HG03571 (cell line): ENCODE measurements at regions not wholly inside any gene's neighbourhood (a gene's known extent, or its start where the extent isn't known, plus 50 kb on each side); places are given as distances from the start of the nearest gene placed in this dataset.
"Not testable (repeated sequence)": the region's sequence is repeated elsewhere in the genome, so short reads cannot be mapped to it uniquely, and the experiment has no call there.

ENCODE experiments used
- ATAC-seq: cut with Tn5 transposase; IDR thresholded peaks from one replicate; pipeline ENCODE4 v1.9.1; 2021; ENCODE audit not compliant: unreplicated experiment

DNA sequence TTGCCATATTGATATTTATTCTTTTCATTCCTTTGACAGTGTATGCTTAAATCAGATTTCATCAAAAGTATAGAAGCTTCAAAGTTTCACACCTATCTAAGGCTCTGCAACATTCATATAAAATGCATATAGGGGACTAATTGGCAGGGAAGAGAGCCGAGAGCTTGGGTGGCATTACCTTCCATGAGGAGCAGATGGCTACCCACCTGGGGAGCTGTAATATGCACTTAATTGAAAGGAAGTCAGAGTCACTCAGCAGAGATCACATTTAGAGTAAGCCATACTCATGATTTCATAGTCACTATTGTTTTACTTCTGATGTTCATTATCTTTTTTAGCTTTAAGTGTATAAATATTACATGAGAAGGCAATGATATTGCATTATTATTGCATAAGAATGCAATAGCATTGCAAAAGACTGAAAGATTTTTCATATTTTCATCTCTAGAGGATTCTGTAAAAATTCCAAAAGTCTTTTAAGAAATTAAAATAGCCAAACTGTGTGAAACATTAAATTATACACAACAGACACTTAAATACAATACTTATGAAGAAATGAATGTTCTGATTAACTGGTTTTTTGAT is 1305.2 kb downstream of the EPHA7 start:
- no peak for ATAC-seq

DNA sequence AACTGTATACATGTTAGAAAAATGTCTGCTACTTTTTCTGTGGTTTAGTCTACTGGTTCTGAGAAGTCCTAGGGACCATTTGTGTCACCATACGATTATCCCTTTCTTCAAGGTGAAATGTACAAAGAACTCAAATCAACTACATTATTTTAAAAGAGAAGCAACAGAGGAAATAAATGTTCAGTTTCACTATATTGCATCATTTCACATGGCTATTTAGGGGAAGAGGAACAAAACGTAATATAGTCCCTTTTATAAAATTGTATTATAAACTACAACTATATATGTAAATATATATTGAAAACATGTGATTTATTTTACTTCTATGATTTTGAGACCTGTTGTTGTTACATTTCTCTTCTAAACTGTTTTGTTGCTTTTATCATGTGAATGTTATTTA is 1308.0 kb downstream of the EPHA7 start:
- no peak for ATAC-seq

DNA sequence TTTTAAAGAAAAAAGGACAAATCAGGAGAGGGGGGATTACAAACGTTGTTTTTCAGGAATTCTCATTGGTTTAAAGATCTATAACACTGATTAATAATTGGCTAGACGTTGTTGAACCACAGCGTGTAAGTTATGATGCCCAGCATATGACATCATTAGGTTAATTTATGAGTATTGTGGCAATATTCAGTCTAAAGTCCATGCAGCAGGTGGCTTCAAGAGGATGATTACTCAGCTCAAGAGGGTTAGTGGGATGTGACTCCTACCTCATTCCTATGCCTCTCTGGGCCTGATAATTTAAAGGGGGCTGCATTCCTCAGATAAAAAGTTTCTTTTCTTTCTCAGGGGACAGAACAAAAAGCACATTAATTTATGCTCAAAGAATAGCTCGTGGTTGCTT is 1309.0 kb downstream of the EPHA7 start:
- no peak for ATAC-seq

DNA sequence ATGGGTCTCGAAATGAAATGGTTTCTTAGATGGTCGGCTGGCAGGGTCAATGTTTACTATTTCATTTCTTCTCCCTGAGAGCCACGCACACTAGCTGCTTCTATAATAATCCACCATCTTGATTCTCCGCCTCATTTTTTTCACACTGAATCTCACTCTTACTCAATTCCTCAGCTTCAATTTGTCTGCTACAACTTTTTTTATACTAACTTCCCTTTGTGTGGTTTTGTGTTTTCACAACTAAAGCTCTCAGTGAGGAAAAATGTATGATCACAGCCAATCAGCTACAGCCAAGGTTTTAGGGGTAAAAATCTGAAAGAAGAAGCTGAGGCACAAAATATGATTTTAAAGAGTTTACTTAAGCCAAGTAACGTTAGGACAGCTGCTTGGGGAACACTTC is 1309.4 kb downstream of the EPHA7 start:
- ATAC-seq = no peak

DNA sequence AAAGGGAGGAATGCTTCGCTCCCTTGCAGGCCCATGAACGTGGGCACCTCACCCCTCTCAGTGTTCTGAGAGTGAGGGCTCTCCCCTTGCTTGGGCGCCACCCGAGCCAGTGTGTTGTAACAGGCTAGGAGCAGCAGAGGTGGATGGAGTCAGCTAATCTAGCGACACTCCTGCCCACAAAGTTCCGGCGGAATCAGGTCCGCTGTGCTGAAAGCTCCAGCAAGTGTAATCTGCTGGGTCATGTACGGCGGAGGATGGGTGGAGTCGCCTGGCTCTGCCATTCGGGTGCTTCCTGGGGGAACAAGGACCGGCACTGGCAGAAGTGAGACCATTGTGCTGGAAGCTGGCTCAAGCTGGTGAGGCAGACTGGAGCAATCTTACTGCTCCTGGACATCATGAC is 1310.1 kb downstream of the EPHA7 start:
- ATAC-seq = no peak

DNA sequence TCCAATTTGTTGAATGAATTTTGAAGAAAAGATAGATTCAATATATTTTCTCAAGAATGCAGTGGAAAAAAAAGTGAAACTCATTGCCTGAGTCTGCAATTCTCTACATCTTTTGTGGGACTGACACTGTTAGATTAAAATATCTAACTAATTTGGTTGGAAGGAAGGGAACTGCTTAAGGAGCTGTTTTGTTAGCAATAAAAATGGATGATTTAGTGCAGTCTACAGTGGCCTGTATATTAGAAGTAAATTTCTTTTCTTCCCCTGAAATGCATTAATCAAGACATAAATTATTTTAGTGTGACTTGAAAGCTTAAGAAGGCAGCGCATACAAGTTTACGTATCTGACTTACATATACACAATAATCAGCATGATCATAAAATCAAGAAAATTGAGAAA is 1332.6 kb downstream of the EPHA7 start:
- no peak for ATAC-seq

DNA sequence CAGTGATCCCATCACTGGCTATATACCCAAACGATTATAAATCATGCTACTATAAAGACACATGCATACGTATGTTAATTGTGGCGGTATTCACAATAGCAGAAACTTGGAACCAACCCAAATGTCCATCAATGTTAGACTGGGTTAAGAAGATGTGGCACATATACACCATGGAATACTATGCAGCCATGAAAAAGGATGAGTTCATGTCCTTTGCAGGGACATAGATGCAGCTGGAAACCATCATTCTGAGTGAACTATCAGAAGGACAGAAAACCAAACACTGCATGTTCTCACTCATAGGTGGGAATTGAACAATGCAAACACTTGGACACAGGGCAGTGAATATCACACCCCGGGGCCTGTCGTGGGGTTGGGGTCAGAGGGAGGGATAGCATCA is 1335.4 kb downstream of the EPHA7 start:
- ATAC-seq = not testable (repeated sequence)

DNA sequence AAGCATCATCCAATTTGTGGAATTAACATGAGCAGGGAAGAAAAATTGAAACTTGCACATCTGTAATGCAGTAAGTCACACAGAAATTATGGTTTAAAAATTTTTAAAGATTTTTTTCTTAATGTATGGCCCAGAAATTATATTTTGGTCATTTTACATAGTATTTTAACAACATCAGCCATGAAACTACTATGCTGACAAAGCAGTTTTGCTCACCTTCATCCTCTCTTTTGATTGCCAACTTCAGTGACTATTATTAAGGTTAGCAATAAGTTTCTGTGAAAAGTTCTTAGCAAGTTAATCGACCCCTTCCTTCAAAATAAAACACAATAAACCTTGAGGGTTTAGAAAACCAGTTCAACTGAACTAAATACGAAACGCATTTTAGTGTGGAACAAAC is 1347.0 kb downstream of the EPHA7 start:
- ATAC-seq = no peak

DNA sequence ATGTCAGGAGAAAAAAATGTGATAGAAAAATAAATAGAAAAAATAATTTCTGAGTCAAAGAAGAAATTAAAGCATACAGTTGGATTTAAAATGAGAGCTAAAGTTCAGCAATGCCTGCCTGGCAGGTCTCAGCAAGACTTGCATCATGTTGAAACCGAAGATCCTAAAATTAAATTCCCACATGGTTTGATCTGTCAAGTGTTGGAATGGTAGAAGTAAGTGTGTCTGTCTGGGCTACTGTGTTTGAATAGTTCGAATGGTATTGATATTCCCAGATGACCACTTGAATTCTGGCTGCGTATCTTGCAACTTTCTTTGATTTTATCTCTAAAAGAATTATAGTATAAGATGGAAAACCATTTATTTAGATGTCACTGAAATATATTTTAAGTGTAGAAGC is 1349.6 kb downstream of the EPHA7 start:
- ATAC-seq = no peak

DNA sequence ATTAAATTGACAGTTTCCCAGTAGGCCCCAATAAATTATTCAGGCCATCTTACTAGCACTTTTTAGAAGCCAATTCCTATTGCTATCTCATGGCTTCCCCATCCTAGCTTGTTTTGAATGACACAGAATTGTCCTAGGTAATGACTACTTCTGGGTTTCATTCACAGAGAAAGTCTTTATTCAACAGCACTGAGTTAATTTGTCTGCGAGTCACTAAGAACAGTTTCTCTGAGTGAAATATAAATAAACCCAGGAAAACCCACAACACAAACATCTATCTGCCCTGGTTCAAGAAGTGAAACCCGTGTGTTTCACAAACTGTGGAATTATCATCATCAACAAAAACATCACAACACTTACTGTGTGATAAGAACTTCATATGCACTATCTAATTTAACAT is 1366.8 kb downstream of the EPHA7 start:
- no peak for ATAC-seq

DNA sequence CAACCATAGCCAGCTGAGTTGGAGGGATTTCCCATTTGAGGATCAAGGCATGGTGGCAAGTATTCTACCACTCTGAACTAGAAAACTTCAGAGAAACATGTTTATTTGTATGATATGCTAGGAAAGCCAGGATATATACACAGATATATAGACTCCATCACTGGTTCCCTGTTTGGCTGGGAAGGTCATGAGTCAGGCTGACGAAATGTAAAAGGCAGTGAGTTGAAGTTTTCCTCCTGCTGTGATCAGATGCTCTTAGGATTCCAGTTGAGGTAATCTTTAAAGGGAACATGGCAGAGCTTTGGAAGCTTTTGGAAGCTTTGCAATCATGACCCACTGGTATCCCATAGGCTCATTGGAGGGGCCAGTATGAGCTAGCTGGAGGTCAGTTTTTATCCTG is 1369.1 kb downstream of the EPHA7 start:
- ATAC-seq = no peak

DNA sequence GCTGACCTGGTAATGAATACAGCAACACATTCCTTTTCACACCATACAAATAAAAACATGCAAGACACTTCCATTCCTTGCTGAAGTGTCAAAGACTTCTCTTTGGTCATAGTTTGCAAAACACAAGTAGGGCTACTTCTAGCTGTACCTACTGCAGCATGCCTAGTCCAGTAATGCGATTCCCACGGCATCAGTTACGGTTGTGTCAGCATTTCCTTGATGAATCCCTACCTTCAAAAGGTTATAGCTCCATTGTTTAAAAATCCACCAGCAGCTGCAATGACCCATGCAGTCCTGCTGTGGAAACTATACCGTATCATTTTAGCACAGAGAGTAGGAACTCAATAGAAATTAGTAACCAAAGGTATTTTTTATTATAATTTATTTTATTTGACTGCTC is 1371.5 kb downstream of the EPHA7 start:
- ATAC-seq = no peak

DNA sequence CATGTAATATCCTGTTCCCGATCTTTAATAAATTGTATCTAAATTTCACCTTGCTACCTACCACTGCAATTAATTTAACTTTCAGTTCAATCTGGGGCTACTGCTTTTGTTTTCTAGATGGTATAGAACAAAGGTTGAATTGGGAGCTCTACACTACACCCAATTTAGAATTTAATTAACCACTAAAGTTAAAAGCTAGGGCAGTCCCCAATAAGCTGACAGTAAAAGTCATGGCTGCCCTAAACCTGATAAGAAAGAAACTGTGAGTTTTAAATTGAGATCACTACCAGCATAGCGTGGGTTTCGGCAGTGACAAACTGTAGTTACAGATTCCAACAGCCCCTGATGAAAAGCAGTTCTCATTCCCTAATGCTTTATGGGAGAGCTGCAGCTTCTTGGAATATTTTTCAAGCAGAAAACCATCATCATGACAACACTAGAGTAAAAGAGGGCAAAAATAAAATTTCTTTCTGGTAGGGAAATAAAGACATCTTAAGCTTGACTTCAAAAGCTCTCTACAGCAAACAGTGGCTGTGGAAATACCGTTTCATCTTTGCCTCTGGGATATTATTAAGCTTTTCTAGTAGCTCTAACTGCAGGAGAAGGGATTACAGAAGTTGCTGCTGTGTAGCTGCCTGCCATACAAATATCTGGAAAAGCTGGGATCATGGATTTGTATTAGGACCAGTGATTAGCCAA is 1372.1 kb downstream of the EPHA7 start:
- no peak for ATAC-seq

DNA sequence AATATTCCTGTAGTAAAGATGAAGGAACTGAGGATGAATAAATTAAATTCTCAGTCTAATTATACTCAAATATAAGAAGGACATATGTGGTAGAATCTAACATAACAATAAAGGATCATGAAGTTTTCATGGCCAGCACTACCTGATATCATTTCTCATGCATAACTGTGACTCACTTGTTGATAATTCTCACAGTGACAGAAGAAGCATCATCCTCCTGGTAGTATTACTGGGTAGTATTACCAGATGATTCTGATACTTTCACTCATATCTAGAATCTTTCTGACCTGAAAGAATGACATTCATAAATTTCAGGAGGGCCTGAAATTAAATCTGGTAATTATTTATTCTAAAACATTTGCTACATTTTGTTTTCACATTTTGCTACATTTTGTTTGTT is 1375.0 kb downstream of the EPHA7 start:
- ATAC-seq = no peak

DNA sequence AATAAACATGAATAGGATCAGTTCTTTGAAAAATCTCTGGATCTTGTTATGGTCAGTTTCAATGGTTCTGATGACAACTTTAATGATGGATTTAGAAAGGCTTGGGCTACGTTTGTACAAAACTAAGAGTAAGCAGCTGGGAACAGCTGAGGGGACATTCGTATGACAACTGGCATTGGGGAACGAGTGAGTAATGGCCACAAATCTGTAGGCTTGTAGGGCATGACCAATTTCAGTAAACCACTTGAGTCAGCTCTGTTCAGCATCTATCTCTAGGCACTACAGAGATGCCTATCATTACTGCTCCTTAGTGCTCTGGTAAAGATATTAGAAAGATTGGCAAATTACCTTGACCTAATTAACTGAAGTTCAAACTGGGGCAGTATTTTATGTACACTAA is 1375.6 kb downstream of the EPHA7 start:
- ATAC-seq = no peak

DNA sequence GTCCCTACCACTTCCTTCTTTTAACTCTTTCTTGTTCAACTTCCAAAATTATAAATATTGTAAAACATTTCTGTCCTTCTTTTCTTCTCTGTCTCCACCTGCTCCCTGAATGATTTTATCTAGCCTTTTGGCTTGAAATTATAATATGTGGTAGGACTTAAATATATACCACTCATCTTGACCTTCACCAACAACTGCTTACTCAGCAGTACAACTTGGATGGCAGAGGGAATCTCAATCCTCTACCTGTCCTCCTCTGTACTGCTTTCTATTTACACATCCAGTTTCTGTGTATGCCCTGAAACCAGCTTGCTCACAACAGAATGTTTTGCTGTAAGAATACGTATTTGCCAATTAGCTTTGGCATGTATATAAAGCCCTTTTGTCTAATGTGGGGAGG is 1392.5 kb downstream of the EPHA7 start:
- ATAC-seq = no peak

DNA sequence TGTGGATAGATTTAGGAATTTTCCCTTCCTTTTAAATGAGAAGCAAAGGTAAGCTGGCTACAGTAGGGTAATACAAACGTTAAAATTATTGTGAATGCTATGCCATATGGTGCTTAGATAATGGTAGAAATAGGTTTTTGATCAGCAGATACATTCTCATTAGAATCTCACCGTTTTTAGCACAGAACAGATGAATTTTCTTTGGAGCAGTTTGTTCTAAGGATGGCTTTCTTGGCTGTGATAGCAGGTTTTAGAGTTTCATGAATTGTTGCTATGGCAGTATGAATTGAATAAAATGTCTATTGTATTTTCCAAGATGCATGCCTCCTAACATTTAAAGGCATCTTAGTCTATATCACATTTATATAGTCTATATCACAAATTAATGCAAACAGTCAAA is 1394.5 kb downstream of the EPHA7 start:
- ATAC-seq = no peak

DNA sequence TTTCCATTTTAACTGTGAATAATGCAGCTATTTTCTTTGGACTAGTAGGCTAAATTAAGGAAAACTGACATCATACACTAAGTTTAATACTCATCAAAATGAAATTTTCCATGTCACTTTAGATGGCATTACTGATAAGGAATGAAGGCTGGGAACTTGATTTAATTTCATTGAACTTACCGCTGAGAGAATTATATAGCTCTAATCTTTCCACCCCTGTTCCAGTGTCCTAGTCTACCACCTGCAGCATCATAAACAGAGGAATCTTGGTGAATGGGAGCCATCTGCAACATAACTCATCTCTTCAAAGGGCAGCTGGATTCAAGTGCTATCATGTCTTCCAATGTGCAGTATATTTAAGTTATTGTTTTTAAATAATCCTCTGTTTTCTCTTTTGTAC is 1395.2 kb downstream of the EPHA7 start:
- ATAC-seq = no peak

DNA sequence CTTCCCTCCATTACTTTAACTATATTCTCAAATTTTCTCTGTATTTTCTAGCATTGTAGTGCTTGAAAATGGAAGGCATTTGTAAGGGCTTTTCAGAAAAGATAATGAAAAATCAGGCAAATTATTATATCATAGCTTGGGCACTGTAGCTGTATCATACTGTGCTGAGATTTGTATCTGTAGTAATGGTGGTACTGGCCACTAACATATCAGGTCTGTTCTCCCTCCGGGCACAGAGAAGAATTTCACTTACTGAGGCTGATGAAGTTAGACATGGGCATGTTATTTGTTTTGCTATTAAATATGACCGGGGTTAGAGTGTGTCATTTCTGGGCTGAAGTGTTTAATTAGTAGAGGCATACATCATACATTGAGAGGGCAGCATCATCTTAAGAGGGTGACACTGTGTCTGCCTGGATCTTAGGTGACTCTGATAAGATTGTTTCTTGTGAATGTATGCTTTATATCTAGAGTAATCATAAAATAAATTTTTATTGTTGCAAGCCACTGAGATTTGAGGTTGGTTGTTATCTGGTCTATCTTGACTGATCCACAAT is 1395.9 kb downstream of the EPHA7 start:
- no peak for ATAC-seq

DNA sequence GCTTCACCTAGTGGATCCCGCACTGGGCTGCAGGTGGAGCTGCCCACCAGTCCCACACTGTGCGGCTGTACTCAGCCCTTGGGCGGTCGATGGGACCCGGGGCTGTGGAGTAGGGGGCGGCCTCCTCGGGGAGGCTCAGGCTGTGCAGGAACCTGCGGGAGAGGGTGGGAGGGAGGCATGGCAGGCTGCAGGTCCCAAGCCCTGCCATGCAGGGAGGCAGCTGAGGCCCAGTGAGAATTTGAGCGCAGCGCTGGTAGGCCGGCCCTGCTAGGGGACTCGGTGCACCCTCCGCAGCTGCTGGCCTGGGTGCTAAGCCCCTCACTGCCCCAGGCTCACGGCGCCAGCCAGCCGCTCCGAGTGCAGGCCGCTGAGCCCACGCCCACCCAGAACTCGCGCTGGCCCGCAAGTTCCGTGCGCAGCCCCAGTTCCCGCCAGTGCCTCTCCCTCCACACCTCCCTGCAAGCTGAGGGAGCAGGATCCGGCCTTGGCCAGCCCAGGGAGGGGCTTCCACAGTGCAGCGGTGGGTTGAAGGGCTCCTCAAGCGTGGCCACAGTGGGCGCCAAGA is 1407.6 kb downstream of the EPHA7 start:
- ATAC-seq = no peak

DNA sequence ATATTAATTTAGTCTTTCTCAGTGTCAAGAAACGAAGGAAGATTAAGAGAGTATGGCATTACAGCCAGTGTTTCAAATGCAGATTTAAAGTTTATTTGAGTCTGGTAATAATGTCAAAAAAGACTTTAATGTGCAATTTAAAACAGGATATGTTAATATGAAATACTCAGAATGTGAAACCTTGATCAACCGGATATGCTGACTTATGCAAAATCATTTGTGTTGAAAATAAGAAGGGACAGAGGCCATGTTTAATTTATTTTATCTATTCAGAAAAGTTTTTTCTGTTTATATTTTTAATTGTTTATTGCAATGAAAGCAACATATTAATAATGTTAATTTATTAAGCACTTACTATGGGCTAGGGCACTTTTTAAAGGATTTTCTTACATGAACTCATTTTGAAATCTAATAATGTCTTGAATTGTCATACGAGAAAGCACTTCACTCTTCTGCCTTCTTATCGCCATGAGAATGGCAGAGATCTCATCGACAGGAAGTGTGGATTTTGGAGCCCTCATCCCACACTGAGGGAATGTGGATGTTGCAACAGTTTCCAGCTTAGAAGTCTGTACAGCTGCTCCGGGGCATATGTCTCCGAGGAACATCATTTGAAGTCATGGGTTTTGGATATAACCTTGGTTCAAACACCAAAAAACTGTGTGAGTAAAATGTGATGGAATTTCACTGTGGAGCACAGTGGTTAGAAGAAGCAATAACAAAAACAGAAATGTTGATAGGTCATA is 1410.4 kb downstream of the EPHA7 start:
- ATAC-seq = no peak

DNA sequence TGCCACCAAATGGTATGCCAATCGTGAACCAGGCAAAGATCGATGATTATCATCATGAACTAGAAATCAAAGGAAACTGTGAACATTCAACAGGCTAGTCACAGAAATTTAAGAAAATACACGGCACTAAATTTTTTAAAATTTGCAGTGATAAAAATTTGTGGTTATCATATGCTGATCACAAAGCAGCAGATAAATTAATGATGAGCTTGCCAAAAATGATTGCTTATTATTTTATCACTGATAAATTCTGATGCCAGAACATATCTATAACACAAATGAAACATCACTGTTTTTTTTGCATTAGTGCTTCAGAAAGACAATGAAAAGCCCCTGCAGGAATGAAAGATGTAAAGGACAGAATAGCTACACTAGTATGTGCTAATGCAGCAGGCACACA is 1413.2 kb upstream of the MAP3K7 start:
- no peak for ATAC-seq
